Keratinocyte (primary cell): ENCODE measurements at regions not wholly inside any gene's neighbourhood (a gene's known extent, or its start where the extent isn't known, plus 50 kb on each side); places are given as distances from the start of the nearest gene placed in this dataset.

Experiments used
- DNase-seq: peaks from one replicate; pipeline ENCODE4 v3.0.0-alpha.2; 2011; ENCODE audit warnings: low read depth, missing footprints, low spot score
- FAIRE-seq: peaks from 2 replicates; lab custom pipeline; 2011; peaks lifted over from hg19 to GRCh38; lab: Jason Lieb, UNC
- H2AFZ ChIP-seq: 2 replicates; pipeline ENCODE4 v1.6.0; 2012; ENCODE audit warnings: low read length, control low read depth, inconsistent platforms; ENCODE audit not compliant: control insufficient read depth
- H3K27ac ChIP-seq: 2 replicates; pipeline ENCODE4 v1.5.1; 2011; ENCODE audit warnings: low read length; ENCODE audit not compliant: control insufficient read depth, insufficient read depth
- H3K27me3 ChIP-seq: 3 replicates; pipeline ENCODE4 v1.6.0; 2011; ENCODE audit warnings: low read length; ENCODE audit not compliant: control insufficient read depth, insufficient read depth; ENCODE audit errors: extremely low read depth
- H3K36me3 ChIP-seq, 2 experiments: 2 replicates in 1 of 2; 3 replicates in 1 of 2; pipeline ENCODE4 v1.5.1; 2011; ENCODE audit warnings: low read length in 2 of 2, mild to moderate bottlenecking in 1 of 2; ENCODE audit not compliant: control insufficient read depth in 2 of 2, insufficient read depth in 2 of 2; ENCODE audit errors: extremely low read depth in 1 of 2
- H3K4me1 ChIP-seq: 3 replicates; pipeline ENCODE4 v1.5.1; 2011; ENCODE audit warnings: low read length; ENCODE audit not compliant: control insufficient read depth, insufficient read depth; ENCODE audit errors: extremely low read depth
- H3K4me2 ChIP-seq: 3 replicates; pipeline ENCODE4 v1.6.0; 2011; ENCODE audit warnings: low read depth, low read length; ENCODE audit not compliant: control insufficient read depth, insufficient read depth; ENCODE audit errors: extremely low read depth
- H3K4me3 ChIP-seq, 3 experiments: fragments of 200-600 bp in 1 of 3; sonication (generic) in 1 of 3; 2 replicates in 2 of 3; 3 replicates in 1 of 3; pipeline ENCODE4 v1.5.1; 2011 to 2016; ENCODE audit warnings: low read length in 3 of 3, mild to moderate bottlenecking in 3 of 3, control low read depth in 2 of 3, inconsistent platforms in 1 of 3, low read depth in 1 of 3, mixed read lengths in 1 of 3, mixed run types in 1 of 3, moderate library complexity in 1 of 3; ENCODE audit not compliant: control insufficient read depth in 2 of 3, insufficient read depth in 2 of 3; ENCODE audit errors: extremely low read depth in 1 of 3
- H3K79me2 ChIP-seq: 2 replicates; pipeline ENCODE4 v1.6.0; 2012; ENCODE audit warnings: low read length; ENCODE audit not compliant: control insufficient read depth, insufficient read depth
- H3K9ac ChIP-seq: 3 replicates; pipeline ENCODE4 v1.6.0; 2011; ENCODE audit warnings: low read length; ENCODE audit not compliant: control insufficient read depth, insufficient read depth; ENCODE audit errors: extremely low read depth
- H3K9me1 ChIP-seq: 3 replicates; pipeline ENCODE4 v1.6.0; 2011; ENCODE audit warnings: low read length; ENCODE audit not compliant: control insufficient read depth, insufficient read depth; ENCODE audit errors: extremely low read depth
- H3K9me3 ChIP-seq: 2 replicates; pipeline ENCODE4 v1.5.1; 2012; ENCODE audit warnings: low read depth, low read length; ENCODE audit not compliant: control insufficient read depth
- H4K20me1 ChIP-seq: 3 replicates; pipeline ENCODE4 v1.6.0; 2011; ENCODE audit warnings: low read length; ENCODE audit not compliant: control insufficient read depth, insufficient read depth; ENCODE audit errors: extremely low read depth
- CTCF ChIP-seq, 3 experiments: IDR thresholded peaks in 1 of 3; conservative IDR thresholded peaks in 1 of 3; optimal IDR thresholded peaks in 1 of 3; 2 replicates in 2 of 3; 3 replicates in 1 of 3; pipeline versions ENCODE3 to v1.5.1; 2011; ENCODE audit warnings: low read length in 3 of 3, mild to moderate bottlenecking in 3 of 3, moderate library complexity in 2 of 3, control low read depth in 1 of 3, inconsistent platforms in 1 of 3; ENCODE audit not compliant: insufficient read depth in 2 of 3; ENCODE audit errors: extremely low read depth in 1 of 3
- EZH2 ChIP-seq: IDR thresholded peaks from one replicate; pipeline ENCODE4 v1.6.1; 2012; ENCODE audit warnings: inconsistent platforms, mild to moderate bottlenecking, low read length, moderate library complexity
- dilution Hi-C: fragments of 300-500 bp; cut with MboI; formaldehyde crosslinking; loops from one replicate; pipeline ENCODE4 v1.7.0; 2020; ENCODE audit warnings: low sequenced_read_pairs; ENCODE audit not compliant: extremely low pct_ligation_motif_present

GRCh38 chr13:29696606-29697005, 101.1 kb upstream of the SLC7A1 start:
- DNase-seq (no peak), FAIRE-seq (no peak)
- Histone ChIP-seq H3K79me2 (no peaks in the 10 kb centered on the region), H3K9me1 (no peaks in the 10 kb centered on the region), H4K20me1 (no peaks in the 10 kb centered on the region), H3K9me3 (no peaks in the 10 kb centered on the region), H3K9ac (no peak overlapping the region), H3K27ac (no peak overlapping the region), H3K36me3 (no peaks in the 10 kb centered on the region), H3K4me2 (no peak overlapping the region), H3K27me3 (no peaks in the 10 kb centered on the region), H2AFZ (no peak overlapping the region), H3K4me1 (peaks cover 28% of the 10 kb centered on the region), H3K4me3 (no peak overlapping the region)
- dilution Hi-C loops: no loop called here
- TF ChIP-seq CTCF (optimal IDR thresholded peaks at IDR 0.05 in 1 of 3, IDR thresholded peaks at IDR 0.05 in 1 of 3, conservative IDR thresholded peaks at IDR 0.05 in 1 of 3; ENCODE audit: extremely low read depth in 1 of 3, insufficient read depth in 2 of 3, low read length in 3 of 3): no peak
- no peak for TF ChIP-seq EZH2

- Histone ChIP-seq H3K4me1 (peaks cover 28% of the 10 kb centered on the region), H3K4me3 (peak overlapping the region in 2 of 3 experiments; percentile 40 to 54), H3K4me2 (peak overlapping the region; percentile 74), H3K79me2 (no peaks in the 10 kb centered on the region), H4K20me1 (no peaks in the 10 kb centered on the region), H3K9me1 (no peaks in the 10 kb centered on the region), H3K27me3 (no peaks in the 10 kb centered on the region), H3K36me3 (no peaks in the 10 kb centered on the region), H3K9ac (peak overlapping the region; percentile 8), H2AFZ (peak overlapping the region; percentile 61), H3K9me3 (no peaks in the 10 kb centered on the region), H3K27ac (no peak overlapping the region)
- FAIRE-seq (peak; percentile 94), DNase-seq (no peak)
- no peak for TF ChIP-seq CTCF (optimal IDR thresholded peaks at IDR 0.05 in 1 of 3, IDR thresholded peaks at IDR 0.05 in 1 of 3, conservative IDR thresholded peaks at IDR 0.05 in 1 of 3; ENCODE audit: extremely low read depth in 1 of 3, insufficient read depth in 2 of 3, low read length in 3 of 3)
- TF ChIP-seq EZH2: no peak
- dilution Hi-C loops: no loop called here
These were observed 97.9 kb upstream of the SLC7A1 start for GRCh38 chr13:29693275-29693945.
